Endothelial cell of umbilical vein (primary cell): ENCODE measurements at regions not wholly inside any gene's neighbourhood (a gene's known extent, or its start where the extent isn't known, plus 50 kb on each side); places are given as distances from the start of the nearest gene placed in this dataset.

Experiments used
- BruUV-seq: library from RNA; stranded (reverse); fragments of 400-500 nt; replicated peaks from 2 replicates; lab custom pipeline; 2021; lab: Mats Ljungman, UMichigan
- CTCF ChIA-PET: fragments of 300-600, 350-600 bp; sonication (Branson Sonifier 250); formaldehyde crosslinking; loops from one replicate; lab custom pipeline; 2021; ENCODE audit warnings: antibody characterized with exemption, inconsistent platforms; lab: Charles Lee
- POLR2A ChIA-PET: fragments of 300-600, 350-600 bp; sonication (Branson Sonifier 250); formaldehyde crosslinking; loops from one replicate; lab custom pipeline; 2021; ENCODE audit warnings: antibody characterized with exemption, inconsistent platforms; lab: Charles Lee
- DNase-seq: peaks from one replicate; pipeline ENCODE4 v3.0.0-alpha.2; 2011; ENCODE audit warnings: low read depth, low spot score
- FAIRE-seq: peaks from 2 replicates; lab custom pipeline; 2011; peaks lifted over from hg19 to GRCh38; lab: Jason Lieb, UNC
- H2AFZ ChIP-seq: 2 replicates; pipeline ENCODE4 v1.6.0; 2012; ENCODE audit warnings: low read depth, low read length, control low read depth, inconsistent platforms
- H3K27ac ChIP-seq: 2 replicates; pipeline ENCODE4 v1.5.1; 2011; ENCODE audit warnings: low read depth, mild to moderate bottlenecking, control low read depth, low read length, moderate library complexity; ENCODE audit not compliant: insufficient read depth
- H3K27me3 ChIP-seq, 2 experiments: 2 replicates each; pipeline versions ENCODE4 v1.6.0 to v1.6.1; 2011; ENCODE audit warnings: low read length in 2 of 2, mixed read lengths in 1 of 2; ENCODE audit not compliant: control insufficient read depth in 2 of 2, insufficient read depth in 2 of 2
- H3K36me3 ChIP-seq, 2 experiments: 2 replicates in 1 of 2; 3 replicates in 1 of 2; pipeline ENCODE4 v1.5.1; 2011; ENCODE audit warnings: low read length in 2 of 2, mild to moderate bottlenecking in 1 of 2, moderate library complexity in 1 of 2; ENCODE audit not compliant: control insufficient read depth in 2 of 2, insufficient read depth in 2 of 2; ENCODE audit errors: extremely low read depth in 1 of 2
- H3K4me1 ChIP-seq: 3 replicates; pipeline ENCODE4 v1.5.1; 2011; ENCODE audit warnings: mild to moderate bottlenecking, low read length; ENCODE audit not compliant: control insufficient read depth, insufficient read depth; ENCODE audit errors: extremely low read depth
- H3K4me2 ChIP-seq: 2 replicates; pipeline ENCODE4 v1.6.1; 2011; ENCODE audit warnings: low read length, control low read depth, mixed read lengths; ENCODE audit not compliant: insufficient read depth
- H3K4me3 ChIP-seq, 3 experiments: fragments of 200-600 bp in 1 of 3; sonication (generic), shearing (Covaris generic) in 1 of 3; replicated peaks in 1 of 3; 2 replicates each; pipeline ENCODE4 v1.5.1; 2011 to 2016; ENCODE audit warnings: control low read depth in 3 of 3, low read length in 3 of 3, mild to moderate bottlenecking in 2 of 3, inconsistent platforms in 1 of 3, low read depth in 1 of 3, moderate library complexity in 1 of 3; ENCODE audit not compliant: insufficient read depth in 1 of 3
- H3K79me2 ChIP-seq: 2 replicates; pipeline ENCODE4 v1.6.0; 2012; ENCODE audit warnings: low read length, inconsistent platforms; ENCODE audit not compliant: control insufficient read depth, insufficient read depth
- H3K9ac ChIP-seq: replicated peaks from 2 replicates; pipeline ENCODE3; 2011; ENCODE audit warnings: low read length, control low read depth; ENCODE audit not compliant: insufficient read depth; ENCODE audit errors: extremely low read depth
- H3K9me1 ChIP-seq: replicated peaks from 3 replicates; pipeline ENCODE4 v1.6.0; 2011; ENCODE audit warnings: mild to moderate bottlenecking, low read length; ENCODE audit not compliant: control insufficient read depth, insufficient read depth; ENCODE audit errors: extremely low read depth
- H3K9me3 ChIP-seq: replicated peaks from 2 replicates; pipeline ENCODE4 v1.5.1; 2012; ENCODE audit warnings: low read length, inconsistent platforms; ENCODE audit not compliant: control insufficient read depth, insufficient read depth
- H4K20me1 ChIP-seq: replicated peaks from 2 replicates; pipeline ENCODE3; 2011; ENCODE audit warnings: mild to moderate bottlenecking, low read length; ENCODE audit not compliant: control insufficient read depth, insufficient read depth; ENCODE audit errors: extremely low read depth
- CTCF ChIP-seq, 2 donors: IDR thresholded peaks; 1 replicate in 1 of 2; 2 replicates in 1 of 2; pipeline ENCODE4 v1.5.1; 2011; ENCODE audit warnings: low read length in 2 of 2, mild to moderate bottlenecking in 2 of 2, moderate library complexity in 2 of 2, control low read depth in 1 of 2, inconsistent platforms in 1 of 2, low read depth in 1 of 2; ENCODE audit not compliant: insufficient read depth in 1 of 2; ENCODE audit errors: extremely low read depth in 1 of 2
- EZH2 ChIP-seq: IDR thresholded peaks from 2 replicates; pipeline ENCODE4 v1.6.1; 2012; ENCODE audit warnings: borderline replicate concordance, low read depth, mild to moderate bottlenecking, moderate library complexity, low read length, inconsistent platforms; ENCODE audit not compliant: severe bottlenecking
- FOS ChIP-seq: IDR thresholded peaks from 2 replicates; pipeline ENCODE4 v1.6.1; 2011; ENCODE audit warnings: mild to moderate bottlenecking, low read length, moderate library complexity, borderline replicate concordance; ENCODE audit not compliant: insufficient read depth
- GATA2 ChIP-seq: IDR thresholded peaks from 2 replicates; pipeline ENCODE4 v1.7.0; 2011; ENCODE audit warnings: low read depth, mild to moderate bottlenecking, moderate library complexity, mixed read lengths, low read length; ENCODE audit not compliant: insufficient read length, insufficient read depth
- JUN ChIP-seq: IDR thresholded peaks from 2 replicates; pipeline ENCODE4 v1.6.1; 2011; ENCODE audit warnings: borderline replicate concordance, low read depth; ENCODE audit not compliant: insufficient read length, insufficient read depth
- MAX ChIP-seq: IDR thresholded peaks from 2 replicates; pipeline ENCODE4 v1.6.1; 2011; ENCODE audit not compliant: insufficient read depth, insufficient read length
- MYC ChIP-seq: IDR thresholded peaks from one replicate; pipeline ENCODE4 v1.6.1; 2011; ENCODE audit warnings: mild to moderate bottlenecking, low read depth, low read length
- POLR2A ChIP-seq: IDR thresholded peaks from 2 replicates; pipeline ENCODE4 v1.6.1; 2012; ENCODE audit warnings: low read depth, mild to moderate bottlenecking, control low read depth, low read length
- POLR2AphosphoS5 ChIP-seq: IDR thresholded peaks from 2 replicates; pipeline ENCODE4 v1.6.1; 2012; ENCODE audit warnings: low read depth, mild to moderate bottlenecking, control low read depth, low read length, moderate library complexity; ENCODE audit not compliant: insufficient read depth
- dilution Hi-C: fragments of 300-500 bp; cut with MboI; formaldehyde crosslinking; loops from one replicate; pipeline ENCODE4 v1.15.0; 2019; ENCODE audit warnings: low sequenced_read_pairs; ENCODE audit not compliant: extremely low pct_ligation_motif_present
- intact Hi-C: fragments of 100-400 bp; cut with micrococcal nuclease; formaldehyde crosslinking; loops from one replicate; pipeline ENCODE4 v1.10.0; 2022

GRCh38 chr7:68816491-68816890 is 781.8 kb upstream of the AUTS2 start:
- Histone ChIP-seq H3K4me2 (no peak overlapping the region), H3K9me1 (no peaks in the 10 kb centered on the region), H3K79me2 (no peaks in the 10 kb centered on the region), H3K4me3 (no peak overlapping the region), H3K27me3 (no peaks in the 10 kb centered on the region), H3K36me3 (no peaks in the 10 kb centered on the region), H3K9me3 (peaks cover 5% of the 10 kb centered on the region), H2AFZ (no peak overlapping the region), H4K20me1 (no peaks in the 10 kb centered on the region), H3K27ac (no peak overlapping the region), H3K9ac (no peak overlapping the region), H3K4me1 (no peaks in the 10 kb centered on the region)
- dilution Hi-C loops (no loop called here), intact Hi-C loops (no loop called here)
- FAIRE-seq = no peak
- ChIA-PET CTCF (no interaction called here), POLR2A (no interaction called here)
- TF ChIP-seq CTCF (IDR thresholded peaks at IDR 0.05; ENCODE audit: extremely low read depth in 1 of 2, insufficient read depth in 1 of 2, low read depth in 1 of 2, low read length in 2 of 2) = no peak
- no peak for TF ChIP-seq FOS
- no peak for TF ChIP-seq POLR2A
- TF ChIP-seq MAX = no peak
- TF ChIP-seq GATA2 = no peak
- no peak for TF ChIP-seq POLR2AphosphoS5
- TF ChIP-seq EZH2 = no peak
- no peak for TF ChIP-seq MYC
- TF ChIP-seq JUN = no peak
- BruUV-seq = no TSS peak
- no peak for DNase-seq
